ENCODE measurements at regions not wholly inside any gene's neighbourhood (a gene's known extent, or its start where the extent isn't known, plus 50 kb on each side); places are given as distances from the start of the nearest gene placed in this dataset.

GRCh38 chr22:48171271-48171691 lies 1408.8 kb downstream of the TBC1D22A start:
- Histone ChIP-seq H3K27ac (no peak overlapping the region), H3K36me3 (ENCODE audit: insufficient read depth, low read length) (no peaks in the 10 kb centered on the region), H3K4me3 (no peak overlapping the region), H3K9me3 (ENCODE audit: low read depth, low read length) (no peaks in the 10 kb centered on the region), H3K9ac (ENCODE audit: insufficient read length) (no peak overlapping the region)
- DNase-seq (ENCODE audit: low read depth, low spot score): no peak
- TF ChIP-seq FOXP2 (optimal IDR thresholded peaks at IDR 0.05; ENCODE audit: control extremely low read depth, extremely low read length, insufficient read depth): no peak
- no peak for TF ChIP-seq EZH2 (IDR thresholded peaks at IDR 0.05)
- TF ChIP-seq POLR2AphosphoS5 (IDR thresholded peaks at IDR 0.05; ENCODE audit: borderline replicate concordance, low read depth, low read length): no peak

- Histone ChIP-seq H3K36me3 (ENCODE audit: insufficient read depth, low read length) (no peaks in the 10 kb centered on the region), H3K4me3 (no peak overlapping the region), H3K9ac (ENCODE audit: insufficient read length) (no peak overlapping the region), H3K9me3 (ENCODE audit: low read depth, low read length) (no peaks in the 10 kb centered on the region), H3K27ac (no peak overlapping the region)
- TF ChIP-seq POLR2AphosphoS5 (IDR thresholded peaks at IDR 0.05; ENCODE audit: borderline replicate concordance, low read depth, low read length) (no peak), FOXP2 (optimal IDR thresholded peaks at IDR 0.05; ENCODE audit: control extremely low read depth, extremely low read length, insufficient read depth) (no peak), EZH2 (IDR thresholded peaks at IDR 0.05) (no peak)
- no peak for DNase-seq (ENCODE audit: low read depth, low spot score)
These were observed 1406.8 kb downstream of the TBC1D22A start for GRCh38 chr22:48169227-48169626.

GRCh38 chr22:48167238-48167637 lies 1404.8 kb downstream of the TBC1D22A start:
- peak; percentile 5 for DNase-seq (ENCODE audit: low read depth, low spot score)
- TF ChIP-seq POLR2AphosphoS5 (IDR thresholded peaks at IDR 0.05; ENCODE audit: borderline replicate concordance, low read depth, low read length) (no peak), FOXP2 (optimal IDR thresholded peaks at IDR 0.05; ENCODE audit: control extremely low read depth, extremely low read length, insufficient read depth) (no peak), EZH2 (IDR thresholded peaks at IDR 0.05) (no peak)
- Histone ChIP-seq H3K36me3 (ENCODE audit: insufficient read depth, low read length) (no peaks in the 10 kb centered on the region), H3K27ac (no peak overlapping the region), H3K9me3 (ENCODE audit: low read depth, low read length) (no peaks in the 10 kb centered on the region), H3K4me3 (no peak overlapping the region), H3K9ac (ENCODE audit: insufficient read length) (no peak overlapping the region)

GRCh38 chr22:48161298-48161697 lies 1398.8 kb downstream of the TBC1D22A start:
- TF ChIP-seq POLR2AphosphoS5 (IDR thresholded peaks at IDR 0.05; ENCODE audit: borderline replicate concordance, low read depth, low read length): no peak
- TF ChIP-seq FOXP2 (optimal IDR thresholded peaks at IDR 0.05; ENCODE audit: control extremely low read depth, extremely low read length, insufficient read depth): no peak
- TF ChIP-seq EZH2 (IDR thresholded peaks at IDR 0.05): no peak
- H3K36me3 ChIP-seq (ENCODE audit: insufficient read depth, low read length): no peaks in the 10 kb centered on the region
- H3K9ac ChIP-seq (ENCODE audit: insufficient read length): no peak overlapping the region
- no peaks in the 10 kb centered on the region for H3K9me3 ChIP-seq (ENCODE audit: low read depth, low read length)
- DNase-seq (ENCODE audit: low read depth, low spot score): no peak
- H3K4me3 ChIP-seq: no peak overlapping the region
- no peak overlapping the region for H3K27ac ChIP-seq

GRCh38 chr22:48157676-48158075 lies 1395.2 kb downstream of the TBC1D22A start:
- no peak overlapping the region for H3K27ac ChIP-seq
- no peak overlapping the region for H3K9ac ChIP-seq (ENCODE audit: insufficient read length)
- no peaks in the 10 kb centered on the region for H3K9me3 ChIP-seq (ENCODE audit: low read depth, low read length)
- TF ChIP-seq FOXP2 (optimal IDR thresholded peaks at IDR 0.05; ENCODE audit: control extremely low read depth, extremely low read length, insufficient read depth) (no peak), EZH2 (IDR thresholded peaks at IDR 0.05) (no peak), POLR2AphosphoS5 (IDR thresholded peaks at IDR 0.05; ENCODE audit: borderline replicate concordance, low read depth, low read length) (no peak)
- no peak overlapping the region for H3K4me3 ChIP-seq
- DNase-seq (ENCODE audit: low read depth, low spot score): no peak
- H3K36me3 ChIP-seq (ENCODE audit: insufficient read depth, low read length): no peaks in the 10 kb centered on the region

- no peak overlapping the region for H3K9ac ChIP-seq (ENCODE audit: insufficient read length)
- H3K9me3 ChIP-seq (ENCODE audit: low read depth, low read length): no peaks in the 10 kb centered on the region
- H3K4me3 ChIP-seq: no peak overlapping the region
- H3K27ac ChIP-seq: no peak overlapping the region
- no peaks in the 10 kb centered on the region for H3K36me3 ChIP-seq (ENCODE audit: insufficient read depth, low read length)
- no peak for TF ChIP-seq EZH2 (IDR thresholded peaks at IDR 0.05)
- TF ChIP-seq FOXP2 (optimal IDR thresholded peaks at IDR 0.05; ENCODE audit: control extremely low read depth, extremely low read length, insufficient read depth): no peak
- TF ChIP-seq POLR2AphosphoS5 (IDR thresholded peaks at IDR 0.05; ENCODE audit: borderline replicate concordance, low read depth, low read length): no peak
- no peak for DNase-seq (ENCODE audit: low read depth, low spot score)
These were observed 1394.3 kb downstream of the TBC1D22A start for GRCh38 chr22:48156603-48157355.

- Histone ChIP-seq H3K4me3 (no peak overlapping the region), H3K9ac (ENCODE audit: insufficient read length) (no peak overlapping the region), H3K27ac (no peak overlapping the region), H3K9me3 (ENCODE audit: low read depth, low read length) (no peaks in the 10 kb centered on the region), H3K36me3 (ENCODE audit: insufficient read depth, low read length) (no peaks in the 10 kb centered on the region)
- DNase-seq (ENCODE audit: low read depth, low spot score): no peak
- TF ChIP-seq FOXP2 (optimal IDR thresholded peaks at IDR 0.05; ENCODE audit: control extremely low read depth, extremely low read length, insufficient read depth) (no peak), EZH2 (IDR thresholded peaks at IDR 0.05) (no peak), POLR2AphosphoS5 (IDR thresholded peaks at IDR 0.05; ENCODE audit: borderline replicate concordance, low read depth, low read length) (no peak)
These were observed 1393.0 kb downstream of the TBC1D22A start for GRCh38 chr22:48155446-48155845.

- no peak overlapping the region for H3K9ac ChIP-seq (ENCODE audit: insufficient read length)
These were observed 1392.4 kb downstream of the TBC1D22A start for GRCh38 chr22:48154943-48155240.

More at GRCh38 chr22:48154943-48155240, 1392.4 kb downstream of the TBC1D22A start:
- no peak for DNase-seq (ENCODE audit: low read depth, low spot score)
- no peak overlapping the region for H3K27ac ChIP-seq
- no peaks in the 10 kb centered on the region for H3K9me3 ChIP-seq (ENCODE audit: low read depth, low read length)
- no peak overlapping the region for H3K4me3 ChIP-seq
- no peaks in the 10 kb centered on the region for H3K36me3 ChIP-seq (ENCODE audit: insufficient read depth, low read length)
- no peak for TF ChIP-seq EZH2 (IDR thresholded peaks at IDR 0.05)
